ENCODE measurements at regions not wholly inside any gene's neighbourhood (a gene's known extent, or its start where the extent isn't known, plus 50 kb on each side); places are given as distances from the start of the nearest gene placed in this dataset.

GRCh38 chr6:121652223-121652622 lies 216.8 kb downstream of the GJA1 start:
- H4K20me1 ChIP-seq (ENCODE audit: insufficient read depth, low read length), result no peaks in the 10 kb centered on the region
- H3F3A ChIP-seq (ENCODE audit: insufficient read depth, low read length), result no peaks in the 10 kb centered on the region
- no peaks in the 10 kb centered on the region for H3K36me3 ChIP-seq (ENCODE audit: insufficient read depth, low read length)
- H3K4me1 ChIP-seq (ENCODE audit: insufficient read depth, low read length, severe bottlenecking), result no peaks in the 10 kb centered on the region
- H3K79me2 ChIP-seq (ENCODE audit: insufficient read depth, low read length), result no peaks in the 10 kb centered on the region
- no peaks in the 10 kb centered on the region for H3K9me3 ChIP-seq (ENCODE audit: low read length)
- H3K9ac ChIP-seq (ENCODE audit: low read length), result no peak overlapping the region
- no peak overlapping the region for H3K4me3 ChIP-seq (ENCODE audit: low read depth, low read length, poor library complexity, severe bottlenecking)
- no peak overlapping the region for H3K27ac ChIP-seq (ENCODE audit: low read depth, low read length, poor library complexity, severe bottlenecking)
- H2AFZ ChIP-seq (ENCODE audit: low read length), result no peak overlapping the region
- H3K9me2 ChIP-seq (ENCODE audit: low read depth, low read length), result no peaks in the 10 kb centered on the region
- no peaks in the 10 kb centered on the region for H3K27me3 ChIP-seq (ENCODE audit: insufficient read depth, low read length)
- TF ChIP-seq CTCF (IDR thresholded peaks at IDR 0.05; ENCODE audit: low read length), result no peak
- TF ChIP-seq EZH2 (IDR thresholded peaks at IDR 0.05; ENCODE audit: borderline replicate concordance, low read length), result no peak
- no peak overlapping the region for H3K4me2 ChIP-seq (ENCODE audit: low read length)

GRCh38 chr6:121652726-121653623 lies 217.5 kb downstream of the GJA1 start:
- Histone ChIP-seq H3K27me3 (ENCODE audit: insufficient read depth, low read length) (no peaks in the 10 kb centered on the region), H3K9me3 (ENCODE audit: low read length) (no peaks in the 10 kb centered on the region), H3K27ac (ENCODE audit: low read depth, low read length, poor library complexity, severe bottlenecking) (no peak overlapping the region), H4K20me1 (ENCODE audit: insufficient read depth, low read length) (no peaks in the 10 kb centered on the region), H2AFZ (ENCODE audit: low read length) (no peak overlapping the region), H3K79me2 (ENCODE audit: insufficient read depth, low read length) (no peaks in the 10 kb centered on the region), H3K4me1 (ENCODE audit: insufficient read depth, low read length, severe bottlenecking) (no peaks in the 10 kb centered on the region), H3K4me3 (ENCODE audit: low read depth, low read length, poor library complexity, severe bottlenecking) (no peak overlapping the region), H3K36me3 (ENCODE audit: insufficient read depth, low read length) (no peaks in the 10 kb centered on the region), H3K9me2 (ENCODE audit: low read depth, low read length) (no peaks in the 10 kb centered on the region), H3K9ac (ENCODE audit: low read length) (no peak overlapping the region), H3K4me2 (ENCODE audit: low read length) (no peak overlapping the region), H3F3A (ENCODE audit: insufficient read depth, low read length) (no peaks in the 10 kb centered on the region)
- TF ChIP-seq EZH2 (IDR thresholded peaks at IDR 0.05; ENCODE audit: borderline replicate concordance, low read length), result no peak
- no peak for TF ChIP-seq CTCF (IDR thresholded peaks at IDR 0.05; ENCODE audit: low read length)

- Histone ChIP-seq H3K27ac (ENCODE audit: low read depth, low read length, poor library complexity, severe bottlenecking) (no peak overlapping the region), H3F3A (ENCODE audit: insufficient read depth, low read length) (no peaks in the 10 kb centered on the region), H3K36me3 (ENCODE audit: insufficient read depth, low read length) (no peaks in the 10 kb centered on the region), H3K4me1 (ENCODE audit: insufficient read depth, low read length, severe bottlenecking) (no peaks in the 10 kb centered on the region), H3K9me3 (ENCODE audit: low read length) (no peaks in the 10 kb centered on the region), H4K20me1 (ENCODE audit: insufficient read depth, low read length) (no peaks in the 10 kb centered on the region), H3K4me2 (ENCODE audit: low read length) (no peak overlapping the region), H3K4me3 (ENCODE audit: low read depth, low read length, poor library complexity, severe bottlenecking) (no peak overlapping the region), H3K27me3 (ENCODE audit: insufficient read depth, low read length) (no peaks in the 10 kb centered on the region), H3K9me2 (ENCODE audit: low read depth, low read length) (no peaks in the 10 kb centered on the region), H3K9ac (ENCODE audit: low read length) (no peak overlapping the region), H3K79me2 (ENCODE audit: insufficient read depth, low read length) (no peaks in the 10 kb centered on the region), H2AFZ (ENCODE audit: low read length) (no peak overlapping the region)
- no peak for TF ChIP-seq CTCF (IDR thresholded peaks at IDR 0.05; ENCODE audit: low read length)
- TF ChIP-seq EZH2 (IDR thresholded peaks at IDR 0.05; ENCODE audit: borderline replicate concordance, low read length), result no peak
These were observed 218.2 kb downstream of the GJA1 start for GRCh38 chr6:121653624-121654008.

All from OCI-LY1 (cell line).